ENCODE measurements at regions not wholly inside any gene's neighbourhood (a gene's known extent, or its start where the extent isn't known, plus 50 kb on each side); places are given as distances from the start of the nearest gene placed in this dataset.

- TF ChIP-seq CTCF (conservative IDR thresholded peaks at IDR 0.05; ENCODE audit: low read depth, low read length) = no peak
- no peak for TF ChIP-seq POLR2A (IDR thresholded peaks at IDR 0.05; ENCODE audit: low read depth, low read length)
- no peak for TF ChIP-seq CEBPB (IDR thresholded peaks at IDR 0.05; ENCODE audit: low read depth, low read length)
- no peak for TF ChIP-seq RAD21 (IDR thresholded peaks at IDR 0.05; ENCODE audit: low read length)
- TF ChIP-seq RFX5 (IDR thresholded peaks at IDR 0.05; ENCODE audit: low read depth, low read length) = no peak
- no peak for TF ChIP-seq MAFK (IDR thresholded peaks at IDR 0.05; ENCODE audit: low read depth, low read length)
- TF ChIP-seq ELK1 (IDR thresholded peaks at IDR 0.05; ENCODE audit: borderline replicate concordance, low read depth, low read length) = no peak
- TF ChIP-seq MXI1 (IDR thresholded peaks at IDR 0.05; ENCODE audit: borderline replicate concordance, low read depth, low read length) = no peak
Observed at GRCh38 chr3:7927864-7928263, 573.8 kb upstream of the LMCD1 start.

All from IMR-90 (cell line).